Fibroblast of skin of left quadriceps (primary cell): ENCODE measurements at regions not wholly inside any gene's neighbourhood (a gene's known extent, or its start where the extent isn't known, plus 50 kb on each side); places are given as distances from the start of the nearest gene placed in this dataset.
"Not testable (repeated sequence)": the region's sequence is repeated elsewhere in the genome, so short reads cannot be mapped to it uniquely, and the experiment has no call there.

Experiments
- DNase-seq, 2 experiments: peaks; one replicate each; pipeline ENCODE4 v3.0.0-alpha.2; 2013; ENCODE audit warnings: low read depth in 2 of 2

DNA sequence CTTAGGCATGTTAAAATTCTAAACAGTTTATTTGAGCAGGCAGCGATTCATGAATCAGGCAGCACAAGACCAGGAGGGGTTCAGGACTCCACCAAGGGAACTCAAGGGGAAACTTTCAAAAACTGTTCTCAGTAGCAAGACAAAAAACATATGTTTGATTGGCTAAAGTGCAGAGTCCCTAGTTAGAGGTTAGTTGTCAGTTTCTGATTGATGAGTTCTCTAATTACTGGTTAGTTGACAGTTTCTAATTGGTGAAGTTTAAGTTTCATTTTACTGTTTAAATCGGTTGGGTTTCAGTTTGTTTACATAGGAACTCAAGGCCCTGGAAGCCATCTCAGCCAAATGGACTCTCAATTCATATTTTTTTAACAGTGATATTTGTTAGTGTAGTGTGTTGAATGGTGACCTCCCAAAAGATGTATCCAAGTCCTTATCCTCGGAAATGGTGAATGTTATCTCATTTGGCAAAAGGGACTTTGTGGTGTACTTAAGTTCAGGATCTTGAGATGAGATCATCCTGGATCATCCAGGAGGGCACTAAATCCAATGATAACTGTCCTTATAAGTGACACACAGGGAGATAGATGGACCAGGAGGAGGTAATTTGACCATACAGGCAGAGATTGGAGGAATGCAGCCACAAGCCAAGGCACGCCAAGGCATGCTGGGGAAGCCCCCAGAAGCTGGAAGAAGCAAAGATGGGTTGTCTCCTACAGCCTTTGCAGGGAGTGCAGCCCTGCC, 219.2 kb upstream of the RAI14 start:
- DNase-seq = no peak

DNA sequence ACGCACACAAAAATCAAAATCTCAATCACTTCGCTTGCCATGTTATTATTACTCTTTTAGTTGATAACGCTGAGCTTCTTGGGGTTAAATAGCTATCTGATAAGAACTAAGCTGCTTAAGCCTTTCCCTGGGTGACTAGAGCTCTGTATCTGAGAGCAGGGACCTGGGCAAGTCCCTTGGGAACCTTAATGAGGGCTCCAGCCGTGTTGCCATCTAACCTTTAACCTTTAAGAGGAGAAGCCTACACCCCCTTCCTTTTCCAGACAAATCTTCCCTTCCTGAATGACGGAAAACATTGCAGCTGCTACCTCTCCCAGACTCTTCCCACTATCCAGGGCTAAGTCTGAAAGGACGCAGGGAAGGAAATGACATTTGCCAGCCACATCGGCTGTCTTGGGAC, 216.5 kb upstream of the RAI14 start:
- DNase-seq = no peak

DNA sequence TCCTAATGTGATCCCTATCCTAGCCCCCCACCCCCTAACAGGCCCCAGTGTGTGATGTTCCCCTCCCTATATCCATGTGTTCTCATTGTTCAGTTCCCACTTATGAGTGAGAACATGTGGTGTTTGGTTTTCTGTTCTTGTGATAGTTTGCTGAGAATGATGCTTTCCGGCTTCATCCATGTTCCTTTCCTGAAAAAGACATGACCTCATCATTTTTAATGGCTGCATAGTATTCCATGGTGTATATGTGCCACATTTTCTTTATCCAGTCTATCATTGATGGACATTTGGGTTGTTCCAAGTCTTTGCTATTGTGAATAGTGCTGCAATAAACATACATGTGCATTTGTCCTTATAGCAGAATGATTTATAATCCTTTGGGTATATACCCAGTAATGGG, 214.4 kb upstream of the RAI14 start:
- not testable (repeated sequence) for DNase-seq

DNA sequence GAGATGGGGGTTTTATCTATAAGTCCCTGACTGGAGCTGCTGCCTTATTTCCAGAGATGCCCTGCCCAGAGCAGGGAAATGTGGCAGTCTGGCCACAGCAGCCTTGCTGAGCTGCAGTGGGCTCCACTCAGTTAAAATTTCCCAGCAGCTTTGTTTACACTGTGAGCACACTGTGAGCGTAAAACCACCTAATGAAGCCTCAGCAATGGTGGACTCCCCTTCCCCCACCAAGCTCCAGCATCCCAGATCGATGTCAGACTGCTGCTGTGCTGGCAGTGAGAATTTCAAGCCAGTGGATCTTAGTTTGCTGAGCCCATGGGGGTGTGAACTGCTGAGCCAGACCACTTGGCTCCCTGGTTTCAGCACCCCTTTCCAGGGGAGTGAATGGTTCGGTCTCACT, 208.7 kb upstream of the RAI14 start:
- DNase-seq = no peak

DNA sequence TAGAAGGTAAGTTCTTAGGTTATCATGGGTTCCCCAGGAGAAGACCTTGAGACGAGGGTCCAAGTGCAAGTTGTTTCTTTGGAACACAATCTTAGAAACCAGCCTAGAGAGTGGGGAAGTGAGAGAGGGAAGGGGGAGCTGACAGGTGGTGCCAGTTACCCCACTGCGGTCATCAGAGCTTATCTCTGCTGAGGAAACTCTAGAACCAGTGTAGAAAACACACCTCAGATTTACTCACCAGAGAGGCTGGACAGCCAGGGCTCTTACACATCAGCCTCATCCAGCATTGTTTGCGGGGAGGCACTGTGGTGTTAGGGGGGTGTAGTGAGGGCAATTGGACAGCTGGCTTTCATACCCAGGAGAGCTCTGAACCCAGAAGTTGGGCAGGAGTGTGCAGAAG, 206.5 kb upstream of the RAI14 start:
- no peak for DNase-seq

DNA sequence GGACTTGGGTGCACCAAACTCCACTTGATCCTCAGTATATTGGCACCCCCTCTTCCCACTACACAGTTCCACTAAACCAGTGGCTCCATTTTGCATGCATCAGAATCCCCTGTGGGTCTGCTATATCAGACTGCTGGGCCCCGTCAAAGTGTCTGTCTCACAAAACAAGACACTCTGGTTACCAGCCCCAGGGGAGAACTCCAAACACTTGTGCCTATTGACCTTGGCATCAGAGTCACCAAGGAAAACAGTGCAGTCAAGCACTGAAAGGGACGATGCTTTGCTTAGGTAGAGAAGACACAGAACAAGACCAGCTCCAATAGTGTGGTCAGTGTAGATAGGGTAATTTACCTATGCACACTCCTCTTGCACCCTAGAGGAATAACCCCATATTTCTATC, 205.8 kb upstream of the RAI14 start:
- no peak for DNase-seq

DNA sequence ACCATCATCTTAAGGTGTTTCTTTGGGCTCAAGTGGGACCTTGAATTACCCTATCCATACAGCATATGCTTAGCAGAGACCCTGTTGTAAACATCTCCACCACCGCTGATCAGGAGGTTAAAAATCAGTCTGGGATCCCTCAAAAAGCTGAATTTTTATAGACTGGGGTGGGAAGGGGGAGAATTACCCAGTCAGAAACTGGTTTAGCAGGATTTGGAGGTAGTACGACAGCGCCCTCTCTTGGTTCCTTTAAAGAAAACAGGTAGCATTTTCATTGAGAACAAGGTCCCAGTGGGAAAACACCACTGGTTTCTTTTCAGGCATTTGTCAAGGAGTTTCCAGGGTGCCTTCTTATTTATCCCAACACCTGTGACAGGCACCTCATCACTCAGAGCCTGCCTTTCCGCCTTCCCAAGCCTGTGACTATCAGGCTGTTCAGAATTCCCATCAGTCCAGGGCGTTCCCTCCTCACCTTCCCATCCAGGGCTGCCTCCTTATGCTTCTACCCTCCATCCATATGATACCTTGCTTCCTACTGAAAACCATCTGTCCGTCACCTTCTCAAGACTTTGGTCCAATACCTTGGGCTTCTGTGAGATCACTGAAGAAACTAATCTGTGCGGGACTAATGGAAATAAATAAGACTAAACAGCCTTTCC, 203.8 kb upstream of the RAI14 start:
- DNase-seq = no peak

DNA sequence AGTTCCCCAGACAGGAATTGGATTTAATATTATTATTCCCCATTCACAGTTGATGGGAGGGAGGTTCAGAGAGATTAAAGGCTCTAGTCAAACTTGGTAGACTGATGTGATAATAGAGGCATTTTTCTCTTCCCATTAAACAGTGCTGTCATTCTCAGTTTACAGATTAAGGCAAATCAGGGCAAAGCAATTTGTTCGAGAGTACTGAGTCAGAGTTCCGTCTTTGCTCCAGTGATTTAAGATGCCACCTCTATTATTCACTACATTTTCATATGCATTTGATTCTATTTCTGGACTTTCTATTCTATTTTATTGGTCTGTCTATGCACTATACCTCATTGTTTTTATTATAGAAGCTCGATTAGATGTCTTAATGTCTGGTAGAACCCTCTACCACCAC, 201.0 kb upstream of the RAI14 start:
- DNase-seq = no peak

DNA sequence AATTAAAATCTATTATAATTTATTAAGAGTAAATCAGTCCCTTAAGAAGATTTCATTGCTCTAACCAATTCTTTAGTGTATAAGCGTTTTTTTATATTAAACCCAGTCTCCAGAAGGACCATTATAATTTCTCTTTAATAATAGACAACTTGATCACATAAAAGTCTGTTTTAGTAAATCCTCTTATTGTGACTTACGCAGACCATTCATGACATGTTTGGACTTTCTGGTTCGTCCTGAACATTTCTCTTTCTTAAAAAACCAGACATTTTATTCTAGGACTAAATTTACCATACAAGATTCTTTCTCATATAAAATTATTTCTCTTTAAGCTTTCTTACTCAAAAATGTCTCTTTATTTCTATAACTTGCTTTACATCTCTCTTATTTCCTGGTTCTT, 196.2 kb upstream of the RAI14 start:
- DNase-seq = no peak

DNA sequence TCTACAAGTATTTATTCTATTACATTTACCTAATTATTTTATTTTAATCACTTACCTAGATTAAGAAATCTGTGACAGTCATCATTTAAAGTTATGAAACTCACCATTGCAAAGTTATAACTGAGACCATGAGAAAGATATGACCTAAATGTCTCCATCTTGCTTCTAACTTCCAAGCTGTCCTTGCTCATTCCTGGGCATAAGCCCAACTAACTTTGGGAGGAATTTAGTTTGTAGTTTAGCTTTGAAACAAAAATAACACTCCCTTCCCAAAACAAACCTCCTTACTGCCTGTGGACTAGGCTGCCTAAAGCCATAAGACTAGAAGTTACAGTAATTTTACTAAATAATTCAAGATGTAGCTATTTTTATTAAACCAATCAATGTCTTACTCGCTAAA, 195.6 kb upstream of the RAI14 start:
- no peak for DNase-seq

DNA sequence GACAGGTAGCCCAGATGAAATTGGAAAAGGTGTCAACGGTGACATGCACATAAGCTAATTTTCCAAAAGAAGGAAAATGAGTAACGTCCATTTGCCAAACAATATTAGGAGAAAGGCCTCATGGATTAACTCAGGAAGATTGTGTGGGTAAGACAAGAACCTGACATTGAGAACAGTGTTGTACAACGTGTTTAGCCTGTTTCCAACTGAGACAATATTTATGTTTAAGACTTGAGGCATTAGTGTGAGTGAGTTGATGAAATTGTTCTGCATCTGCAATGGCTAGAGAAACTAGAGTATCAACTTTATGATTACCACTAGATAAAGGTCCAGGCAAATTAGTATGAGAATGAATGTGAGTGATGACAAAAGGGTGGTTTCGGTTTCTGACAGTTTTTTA, 191.3 kb upstream of the RAI14 start:
- no peak for DNase-seq

DNA sequence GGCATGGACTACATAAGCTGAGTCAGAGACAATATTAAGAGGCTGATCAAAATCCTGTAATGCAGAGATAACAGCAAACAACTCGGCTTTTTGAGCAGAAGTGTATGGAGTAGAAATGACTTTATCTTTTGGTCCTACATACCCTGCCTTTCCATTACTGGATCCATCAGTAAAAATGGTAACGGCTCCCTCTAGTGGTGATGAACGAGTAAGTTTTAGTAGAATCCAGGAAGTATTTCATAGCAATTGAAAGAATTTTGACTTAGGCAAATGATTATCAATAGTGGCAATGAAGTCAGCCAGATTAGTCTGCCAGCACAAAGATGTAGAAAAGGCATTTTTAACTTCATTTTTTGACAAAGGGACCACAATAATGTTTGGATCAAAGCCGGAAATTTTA, 190.8 kb upstream of the RAI14 start:
- not testable (repeated sequence) for DNase-seq

DNA sequence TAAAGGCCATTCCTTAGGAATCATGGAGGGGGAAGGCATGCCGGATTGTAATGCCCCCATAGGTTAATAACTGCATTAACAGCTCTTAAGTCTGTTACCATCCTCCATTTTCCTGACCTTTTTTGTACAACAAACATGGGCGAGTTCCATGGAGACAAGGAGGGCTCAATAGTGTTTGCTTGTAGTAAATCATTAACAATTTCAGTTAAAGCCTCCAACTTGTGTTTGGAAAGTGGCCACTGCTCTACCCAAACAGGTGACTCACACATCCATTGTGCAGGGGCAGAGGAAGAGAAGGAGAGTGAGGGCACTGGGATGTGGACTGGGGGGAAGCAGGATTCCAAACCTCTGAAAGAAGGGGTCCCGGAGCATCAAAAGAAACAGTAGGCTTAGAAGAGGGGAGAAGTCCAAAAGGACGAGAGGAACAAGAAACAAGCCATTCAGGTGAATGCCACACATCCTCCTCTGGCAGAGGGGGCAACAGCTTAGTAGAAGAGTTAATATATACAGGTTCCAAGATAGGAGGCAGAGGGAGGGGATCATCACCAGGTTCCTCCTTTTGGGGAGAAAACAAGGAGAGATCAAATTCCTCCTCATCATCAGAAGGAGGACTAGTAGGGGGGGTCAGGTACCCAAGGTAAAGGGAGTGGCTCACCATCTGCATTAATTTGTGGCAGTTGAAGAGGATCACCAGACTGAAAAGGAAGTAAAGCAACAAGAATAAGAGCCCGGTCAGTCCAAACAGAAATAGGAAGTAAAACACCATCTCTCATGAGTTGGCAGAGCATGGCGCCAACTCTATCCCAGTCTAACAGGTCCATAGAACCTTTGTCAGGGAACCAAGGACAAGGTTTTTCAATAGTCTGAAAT, 189.4 kb upstream of the RAI14 start:
- not testable (repeated sequence) for DNase-seq

DNA sequence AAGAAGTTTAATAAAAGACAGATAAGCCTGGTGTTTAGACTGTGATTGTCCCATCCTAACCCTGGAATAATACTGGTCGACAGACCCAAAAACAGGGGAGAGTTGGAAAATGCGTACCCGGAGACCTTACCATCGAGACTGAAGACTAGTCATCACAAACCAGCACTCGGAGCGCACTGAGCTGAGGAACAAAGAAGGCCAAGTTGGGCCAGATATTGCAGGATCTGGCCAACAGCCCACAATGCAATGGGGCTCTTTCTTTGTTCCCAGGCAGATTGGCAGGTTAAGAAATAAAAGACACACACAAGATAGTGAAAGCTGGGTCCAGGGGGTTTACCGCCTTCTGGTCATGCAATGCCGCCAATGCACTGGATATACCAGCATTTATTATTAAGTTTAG, 188.7 kb upstream of the RAI14 start:
- no peak for DNase-seq

DNA sequence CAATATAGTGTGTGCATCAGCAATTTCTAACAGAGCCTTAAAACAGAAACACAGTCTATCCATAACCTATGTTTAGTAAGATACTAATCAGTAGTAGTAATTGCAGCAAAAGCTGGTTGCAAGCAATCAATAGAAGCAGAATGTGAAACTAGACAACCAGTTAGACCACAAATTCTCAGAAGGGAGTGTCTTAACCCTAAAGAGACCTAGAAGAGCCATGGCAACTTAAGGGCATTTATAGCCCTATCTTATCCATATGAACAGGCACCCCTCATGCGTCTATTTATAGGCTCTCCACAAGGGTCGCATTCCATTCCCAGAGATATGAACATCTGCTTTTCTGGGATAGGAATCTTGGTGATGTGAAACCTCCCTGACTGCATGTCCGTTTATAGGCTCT, 188.1 kb upstream of the RAI14 start:
- DNase-seq = not testable (repeated sequence)

DNA sequence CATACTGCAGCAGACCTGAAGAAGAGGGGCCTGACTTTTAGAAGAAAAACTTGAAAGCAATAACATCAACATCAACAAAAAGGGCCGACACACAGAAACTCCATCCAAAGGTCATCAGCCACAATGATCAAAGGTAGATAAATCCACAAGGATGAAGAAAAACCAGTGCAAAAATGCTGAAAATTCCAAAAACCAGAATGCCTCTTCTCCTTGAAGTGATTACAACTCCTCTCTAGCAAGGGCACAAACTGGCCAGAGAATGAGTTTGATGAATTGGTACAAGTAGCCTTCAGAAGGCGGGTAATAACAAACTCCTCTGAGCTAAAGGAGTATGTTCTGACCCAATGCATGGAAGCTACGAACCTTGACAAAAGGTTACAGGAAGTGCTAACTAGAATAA, 186.2 kb upstream of the RAI14 start:
- no peak for DNase-seq

DNA sequence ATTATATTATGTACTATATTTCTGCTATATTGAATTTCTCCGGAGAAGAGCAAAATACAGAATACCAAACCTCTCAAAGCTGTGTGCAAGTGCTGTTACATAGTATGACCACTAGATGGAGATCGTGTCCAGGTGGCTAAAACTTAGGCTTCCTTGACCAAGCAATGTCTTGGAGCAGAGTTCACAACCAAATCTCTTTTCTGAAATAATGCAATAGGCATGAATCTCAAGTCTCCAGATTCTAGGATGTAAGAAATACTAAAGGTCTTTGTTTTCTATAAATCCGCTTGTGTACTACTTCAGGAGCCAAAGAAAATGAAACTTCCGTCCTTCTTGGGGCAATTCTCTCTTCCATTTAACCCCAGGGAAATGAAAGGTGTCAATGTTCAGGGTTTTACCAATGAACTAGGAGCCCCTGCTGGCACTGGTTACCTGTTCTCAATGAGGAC, 181.5 kb upstream of the RAI14 start:
- no peak for DNase-seq

DNA sequence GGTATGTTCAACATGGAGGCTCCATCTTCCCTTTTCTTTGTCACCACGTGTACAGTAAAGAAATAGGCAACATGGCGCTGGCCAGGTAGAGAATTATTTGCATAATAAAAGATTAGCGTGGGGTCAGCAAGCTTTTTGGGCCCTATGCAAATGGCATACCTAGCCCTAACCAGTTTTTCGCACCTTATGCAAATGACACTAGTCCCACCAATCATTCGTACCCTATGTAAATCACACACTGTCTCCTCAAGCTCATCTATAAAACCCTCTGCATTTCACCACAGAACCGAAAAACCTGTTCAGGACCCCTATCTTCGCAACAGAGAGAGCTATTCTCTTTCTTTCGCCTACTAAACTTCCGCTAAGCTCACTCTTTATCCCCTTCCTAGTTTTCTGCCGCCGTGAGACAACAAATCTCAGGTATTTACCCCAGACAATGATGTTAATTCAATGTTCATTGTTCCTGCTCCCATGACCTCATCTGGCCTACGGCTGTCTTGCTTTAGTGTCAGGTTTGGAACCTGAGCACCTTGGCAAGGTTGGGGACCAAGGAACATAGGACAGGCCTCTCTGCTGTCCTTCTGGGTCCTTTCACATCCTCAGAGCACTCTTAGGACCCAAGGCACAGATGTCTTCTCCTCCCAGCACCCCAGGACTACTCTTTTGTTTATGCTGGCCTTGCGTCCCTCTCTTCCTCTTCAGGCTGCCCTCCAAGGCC, 180.7 kb upstream of the RAI14 start:
- DNase-seq = no peak

DNA sequence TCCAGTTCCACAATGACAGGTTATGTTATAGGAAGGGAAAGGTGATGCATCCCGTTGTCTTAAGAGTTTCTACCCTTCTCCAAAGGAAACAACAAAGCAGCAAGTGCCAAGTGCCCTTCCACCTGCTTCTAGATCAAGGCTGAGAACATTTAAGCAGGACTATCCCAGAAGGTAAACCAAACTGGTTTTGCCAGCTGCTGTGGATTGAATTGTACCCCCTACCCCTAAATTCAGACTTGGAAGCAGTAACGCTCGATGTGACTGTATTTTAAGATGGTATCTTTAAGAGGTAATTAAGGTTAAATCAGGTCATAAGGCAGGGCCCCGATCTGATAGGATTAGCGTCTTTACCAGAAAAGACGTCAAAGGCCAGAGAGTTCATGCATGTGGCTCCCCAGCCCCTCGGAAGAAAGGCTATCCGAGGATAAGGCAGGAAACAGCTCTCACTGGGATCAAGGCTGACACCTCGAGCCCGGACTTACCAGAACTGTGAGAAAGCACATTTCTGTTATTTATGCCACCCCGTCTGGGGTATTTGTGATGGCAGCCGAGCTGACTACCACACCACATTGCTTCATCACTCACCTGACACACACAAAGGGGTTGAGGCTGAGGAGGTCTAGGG, 179.1 kb upstream of the RAI14 start:
- DNase-seq = no peak

DNA sequence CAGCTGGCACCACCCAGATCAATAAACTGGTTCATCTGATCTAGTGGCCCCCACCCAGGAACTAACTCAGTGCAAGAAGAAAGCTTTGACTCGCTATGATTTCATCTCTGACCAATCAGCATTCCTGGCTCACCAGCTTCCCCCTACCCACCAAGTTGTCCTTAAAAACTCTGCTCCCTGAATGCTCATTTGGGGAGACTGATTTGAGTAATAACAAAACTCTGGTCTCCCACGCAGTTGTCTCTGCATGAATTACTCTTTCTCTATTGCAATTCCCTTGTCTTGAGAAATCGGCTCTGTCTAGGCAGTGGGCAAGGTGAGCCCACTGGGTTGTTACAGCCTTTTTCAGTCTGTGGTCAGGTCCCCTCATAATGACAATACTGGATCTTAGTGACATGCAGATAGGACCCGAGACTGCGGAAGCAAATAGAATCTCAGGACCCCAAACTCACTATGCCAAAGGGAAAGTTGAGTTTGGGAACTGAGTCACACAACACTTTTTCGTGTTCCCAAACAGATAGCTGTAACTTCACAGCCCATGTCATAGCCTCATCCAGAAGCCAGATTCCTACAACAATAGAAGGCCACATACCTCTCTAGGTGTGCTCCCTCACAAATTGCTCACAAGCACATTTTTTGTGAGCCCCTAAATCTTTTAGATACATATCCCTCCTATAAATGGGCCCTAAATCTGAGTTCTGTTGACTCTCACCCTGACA, 175.2 kb upstream of the RAI14 start:
- DNase-seq = no peak
